Psoas muscle (tissue), 7 donors: ENCODE measurements at regions not wholly inside any gene's neighbourhood (a gene's known extent, or its start where the extent isn't known, plus 50 kb on each side); places are given as distances from the start of the nearest gene placed in this dataset.

Source experiments
- ATAC-seq, 4 donors: fragments of 200-7000 bp; cut with Tn5 transposase; one replicate each; pipeline ENCODE4 v1.9.1; 2020; ENCODE audit warnings: moderate library complexity in 3 of 4, mild to moderate bottlenecking in 2 of 4
- DNase-seq, 2 donors: peaks; one replicate each; pipeline ENCODE4 v3.0.0-alpha.2; 2020
- H3K27ac ChIP-seq: fragments of 200-600 bp; one replicate; pipeline ENCODE4 v1.8.0; 2022
- H3K27me3 ChIP-seq, 3 donors: fragments of 200-600 bp in 1 of 3; one replicate each; pipeline versions ENCODE4 v1.6.1 to v1.8.0; 2013 to 2022; ENCODE audit warnings: low read length in 2 of 3, mild to moderate bottlenecking in 2 of 3, moderate library complexity in 1 of 3; ENCODE audit not compliant: insufficient read depth in 3 of 3
- H3K36me3 ChIP-seq, 2 donors: fragments of 200-600 bp in 1 of 2; one replicate each; pipeline versions ENCODE4 v1.6.1 to v1.8.0; 2013 to 2022; ENCODE audit warnings: low read depth in 1 of 2, mild to moderate bottlenecking in 1 of 2, moderate library complexity in 1 of 2; ENCODE audit not compliant: insufficient read depth in 1 of 2
- H3K4me1 ChIP-seq: fragments of 200-600 bp; one replicate; pipeline ENCODE4 v1.8.0; 2022
- H3K4me3 ChIP-seq: fragments of 200-600 bp; one replicate; pipeline ENCODE4 v1.8.0; 2022; ENCODE audit warnings: mild to moderate bottlenecking
- H3K9me3 ChIP-seq: fragments of 200-600 bp; one replicate; pipeline ENCODE4 v1.8.0; 2022
- WGBS, 3 donors: extraction: QIAGEN DNeasy Blood & Tissue Kit; methylation state at CpG; one replicate each; pipeline versions ENCODE4 v1.1.6 to v1.1.7; 2013; 5-methylcytosine and 5-hydroxymethylcytosine counted together
- intact Hi-C, 2 donors: fragments of 100-400 bp; cut with DNase I; formaldehyde crosslinking; loops; one replicate each; pipeline versions ENCODE4 v1.11.0 to v1.14.2; 2022
- TF ChIP-seq, protein P1 (sequence below): fragments of 200-600 bp; IDR thresholded peaks from one replicate; pipeline ENCODE4 v1.8.0; 2022; ENCODE audit warnings: antibody characterized with exemption
- donor health status: healthy with polysubstance abuse.
- donor health status: DM: no; HTN: no; CAD: no; lungs with moderate emphysema.
- donor health status: Bipolar disorder and iron deficiency.
- donor health status: healthy.
- donor health status: DM: yes; HTN: yes; CAD: no.
- donor health status: DM: no; HTN: no; CAD: no.
- donor health status: DM: yes; HTN: yes; CAD: no.

DNA sequence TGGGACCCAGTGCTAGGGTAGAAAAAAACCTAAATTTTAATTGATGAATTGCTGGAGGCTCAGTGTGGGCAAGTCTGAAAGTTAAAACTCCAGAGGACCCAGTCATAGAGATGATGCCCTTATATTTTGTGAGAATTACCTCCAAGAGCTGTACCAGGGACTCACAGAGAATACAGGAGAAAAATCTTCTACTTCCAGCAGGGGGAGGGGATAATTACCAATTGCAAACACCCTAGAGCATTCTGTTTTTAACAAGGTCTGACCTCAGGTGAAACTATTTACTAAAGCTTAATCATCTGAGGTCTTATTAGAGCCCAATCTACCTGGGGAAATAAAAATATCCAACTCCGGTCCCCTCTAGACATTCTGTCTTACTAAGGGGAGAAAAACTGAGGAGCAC, 994.7 kb upstream of the MIR17HG start:
- Histone ChIP-seq H3K9me3 (no peaks in the 10 kb centered on the region), H3K4me1 (no peaks in the 10 kb centered on the region), H3K4me3 (no peak overlapping the region), H3K27me3 (no peaks in the 10 kb centered on the region), H3K27ac (no peak overlapping the region), H3K36me3 (no peaks in the 10 kb centered on the region)
- TF ChIP-seq, protein P1, sequence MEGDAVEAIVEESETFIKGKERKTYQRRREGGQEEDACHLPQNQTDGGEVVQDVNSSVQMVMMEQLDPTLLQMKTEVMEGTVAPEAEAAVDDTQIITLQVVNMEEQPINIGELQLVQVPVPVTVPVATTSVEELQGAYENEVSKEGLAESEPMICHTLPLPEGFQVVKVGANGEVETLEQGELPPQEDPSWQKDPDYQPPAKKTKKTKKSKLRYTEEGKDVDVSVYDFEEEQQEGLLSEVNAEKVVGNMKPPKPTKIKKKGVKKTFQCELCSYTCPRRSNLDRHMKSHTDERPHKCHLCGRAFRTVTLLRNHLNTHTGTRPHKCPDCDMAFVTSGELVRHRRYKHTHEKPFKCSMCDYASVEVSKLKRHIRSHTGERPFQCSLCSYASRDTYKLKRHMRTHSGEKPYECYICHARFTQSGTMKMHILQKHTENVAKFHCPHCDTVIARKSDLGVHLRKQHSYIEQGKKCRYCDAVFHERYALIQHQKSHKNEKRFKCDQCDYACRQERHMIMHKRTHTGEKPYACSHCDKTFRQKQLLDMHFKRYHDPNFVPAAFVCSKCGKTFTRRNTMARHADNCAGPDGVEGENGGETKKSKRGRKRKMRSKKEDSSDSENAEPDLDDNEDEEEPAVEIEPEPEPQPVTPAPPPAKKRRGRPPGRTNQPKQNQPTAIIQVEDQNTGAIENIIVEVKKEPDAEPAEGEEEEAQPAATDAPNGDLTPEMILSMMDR = no peak
- no peak for ATAC-seq
- intact Hi-C loops = no loop called here
- no peak for DNase-seq
- WGBS, 3 donors = 87 to 93% (median 91%) methylated on average over 1 of the region's 1 CpG

DNA sequence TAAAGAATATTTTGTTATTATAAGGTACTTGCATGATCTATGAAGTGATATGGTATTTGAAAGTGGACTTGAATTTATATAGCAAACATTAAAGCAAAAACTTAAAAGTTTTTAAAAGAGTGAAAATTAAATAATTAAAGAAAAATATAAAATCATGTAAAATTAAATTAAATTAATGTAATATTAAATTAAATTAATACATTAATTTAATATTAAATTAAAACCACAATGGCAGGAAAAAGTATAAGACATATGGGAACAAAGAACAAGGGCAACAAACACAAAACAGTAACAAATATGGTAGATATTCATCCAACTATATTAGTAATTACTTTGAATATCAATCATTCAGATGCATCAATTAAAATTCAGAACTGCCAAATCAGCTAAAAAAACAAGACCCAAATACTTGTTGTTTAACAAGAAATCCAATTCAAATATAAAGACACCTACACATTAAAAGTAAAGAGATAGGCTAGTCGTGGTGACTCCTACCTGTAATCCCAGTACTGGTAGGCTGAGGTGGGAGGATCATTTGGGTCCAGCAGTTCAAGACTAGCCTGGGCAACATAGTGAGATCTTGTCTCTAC, 992.2 kb upstream of the MIR17HG start:
- Histone ChIP-seq H3K9me3 (no peaks in the 10 kb centered on the region), H3K27me3 (no peaks in the 10 kb centered on the region), H3K27ac (no peak overlapping the region), H3K4me3 (no peak overlapping the region), H3K4me1 (no peaks in the 10 kb centered on the region), H3K36me3 (no peaks in the 10 kb centered on the region)
- WGBS, 3 donors = 88 to 90% (median 88%) methylated on average over 1 of the region's 1 CpG
- ATAC-seq (no peak), DNase-seq (no peak)
- TF ChIP-seq, protein P1 = no peak
- intact Hi-C loops = no loop called here

DNA sequence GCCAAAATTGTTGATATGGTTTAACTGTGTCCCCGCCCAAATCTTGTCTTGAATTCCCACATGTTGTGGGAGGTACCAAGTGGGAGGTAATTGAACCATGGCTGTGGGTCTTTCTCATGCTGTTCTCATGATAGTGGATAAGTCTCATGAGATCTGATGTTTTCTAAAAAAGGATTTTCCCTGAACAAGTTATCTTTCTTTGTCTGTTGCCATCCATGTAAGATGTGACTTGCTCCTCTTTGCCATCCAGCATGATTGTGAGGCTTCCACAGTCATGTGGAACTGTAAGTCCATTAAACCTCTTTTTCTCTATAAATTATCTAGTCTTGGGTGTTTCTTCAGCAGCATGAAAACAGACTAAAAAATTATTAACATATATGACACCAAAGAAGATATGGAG, 986.7 kb upstream of the MIR17HG start:
- no peak for DNase-seq
- Histone ChIP-seq H3K9me3 (no peaks in the 10 kb centered on the region), H3K27me3 (no peaks in the 10 kb centered on the region), H3K4me3 (no peak overlapping the region), H3K27ac (no peak overlapping the region), H3K4me1 (no peaks in the 10 kb centered on the region), H3K36me3 (no peaks in the 10 kb centered on the region)
- 67 to 85% (median 74%) methylated on average over 1 of the region's 1 CpG for WGBS, 3 donors
- ATAC-seq = no peak
- TF ChIP-seq, protein P1 = no peak
- intact Hi-C loops = no loop called here

DNA sequence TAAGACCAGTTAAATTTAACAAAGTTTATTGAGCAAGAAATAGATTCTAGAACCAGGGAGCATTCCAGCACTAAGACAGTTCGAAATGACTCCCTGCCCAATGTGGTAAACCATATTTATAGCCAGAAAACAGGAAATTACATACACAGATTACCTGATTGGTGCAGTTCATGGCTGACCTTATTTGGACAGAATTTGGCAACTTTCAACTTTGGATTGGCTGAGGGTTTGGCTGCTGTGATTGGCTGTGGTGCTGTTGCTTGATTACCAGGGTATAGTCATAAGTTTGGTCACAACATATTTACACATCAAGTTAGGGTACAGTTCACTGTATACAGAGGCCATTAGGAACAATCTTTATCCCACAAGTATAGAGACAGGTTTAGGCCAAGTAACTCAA, 984.8 kb upstream of the MIR17HG start:
- TF ChIP-seq, protein P1 = no peak
- ATAC-seq = no peak

DNA sequence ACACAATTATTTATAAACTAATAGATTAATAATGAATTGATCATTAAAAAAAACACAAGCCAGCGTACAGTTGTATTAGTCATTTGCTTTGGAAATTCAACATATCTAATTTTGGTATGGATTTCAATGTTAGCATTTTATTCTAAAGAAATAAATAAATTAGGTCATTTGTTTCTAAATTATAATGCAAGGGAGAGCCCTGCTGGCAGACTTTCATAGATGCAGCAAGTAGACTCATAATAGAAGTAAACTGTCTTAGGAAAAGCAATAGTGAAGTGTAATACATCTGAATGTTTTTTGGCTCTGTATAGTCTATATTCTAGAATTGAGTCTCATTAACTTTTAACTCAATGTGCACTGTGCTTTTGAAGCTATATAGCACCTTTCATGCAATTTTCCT, 982.4 kb upstream of the MIR17HG start:
- no peaks in the 10 kb centered on the region for H3K9me3 ChIP-seq
- no peak for ATAC-seq
- H3K4me1 ChIP-seq = no peaks in the 10 kb centered on the region
- 95 to 96% (median 96%) methylated on average over 1 of the region's 1 CpG for WGBS, 3 donors
- H3K4me3 ChIP-seq = no peak overlapping the region
- intact Hi-C loops = no loop called here
- TF ChIP-seq, protein P1 = no peak
- no peak for DNase-seq
- H3K36me3 ChIP-seq = no peaks in the 10 kb centered on the region
- no peak overlapping the region for H3K27ac ChIP-seq
- H3K27me3 ChIP-seq = no peaks in the 10 kb centered on the region

More for the DNA sequence above, 984.8 kb upstream of the MIR17HG start:
- intact Hi-C loops = no loop called here
- no peak for DNase-seq
- no peaks in the 10 kb centered on the region for H3K36me3 ChIP-seq
- H3K4me3 ChIP-seq = no peak overlapping the region
- no peaks in the 10 kb centered on the region for H3K4me1 ChIP-seq
- WGBS, 3 donors = 41 to 53% (median 46%) methylated on average over 1 of the region's 1 CpG
- no peaks in the 10 kb centered on the region for H3K9me3 ChIP-seq
- no peak overlapping the region for H3K27ac ChIP-seq
- no peaks in the 10 kb centered on the region for H3K27me3 ChIP-seq
